Prostate gland (tissue), 2 donors: ENCODE measurements at regions not wholly inside any gene's neighbourhood (a gene's known extent, or its start where the extent isn't known, plus 50 kb on each side); places are given as distances from the start of the nearest gene placed in this dataset.

Experiments
- DNase-seq: peaks from one replicate; pipeline ENCODE4 v3.0.0-alpha.2; 2019; ENCODE audit warnings: low spot score
- H3K27ac ChIP-seq, 2 donors: fragments of 200-600 bp; sonication (generic); 2 replicates each; pipeline ENCODE4 v1.5.1; 2017 to 2019
- H3K27me3 ChIP-seq: fragments of 200-600 bp; sonication (generic); replicated peaks from 2 replicates; pipeline ENCODE4 v1.5.1; 2019; ENCODE audit not compliant: insufficient read depth
- H3K36me3 ChIP-seq, 2 donors: fragments of 200-600 bp; sonication (generic); 1 replicate in 1 of 2; 2 replicates in 1 of 2; pipeline versions ENCODE4 v1.5.1 to v1.8.1; 2017 to 2019
- H3K4me1 ChIP-seq: fragments of 200-600 bp; sonication (generic); replicated peaks from 2 replicates; pipeline ENCODE4 v1.5.1; 2019
- H3K4me3 ChIP-seq, 2 donors: fragments of 200-600 bp; sonication (generic); 2 replicates each; pipeline ENCODE4 v1.5.1; 2017 to 2019
- H3K9me3 ChIP-seq: fragments of 200-600 bp; sonication (generic); 2 replicates; pipeline ENCODE4 v1.5.1; 2017
- POLR2A ChIP-seq: fragments of 450-650 bp; IDR thresholded peaks from one replicate; pipeline ENCODE4 v1.6.1; 2016; ENCODE audit warnings: antibody characterized with exemption, mild to moderate bottlenecking
- POLR2AphosphoS5 ChIP-seq: sonication (generic); formaldehyde crosslinking; IDR thresholded peaks from one replicate; pipeline ENCODE4 v1.6.1; 2017; ENCODE audit warnings: antibody characterized with exemption
- WGBS: methylation state at CpG from one replicate; pipeline ENCODE4 v1.1.5; 2018; 5-methylcytosine and 5-hydroxymethylcytosine counted together
- intact Hi-C: fragments of 100-400 bp; cut with DNase I; formaldehyde crosslinking; loops from one replicate; pipeline ENCODE4 v1.14.2; 2022
- TF ChIP-seq, protein P1 (sequence below), 4 experiments: fragments of 200-600 bp in 2 of 4; fragments of 450-650 bp in 2 of 4; sonication (generic) in 2 of 4; IDR thresholded peaks; 1 replicate in 3 of 4; 2 replicates in 1 of 4; pipeline ENCODE4 v1.5.1; 2016 to 2019; ENCODE audit warnings: antibody characterized with exemption in 4 of 4, mild to moderate bottlenecking in 2 of 4, moderate library complexity in 2 of 4

DNA sequence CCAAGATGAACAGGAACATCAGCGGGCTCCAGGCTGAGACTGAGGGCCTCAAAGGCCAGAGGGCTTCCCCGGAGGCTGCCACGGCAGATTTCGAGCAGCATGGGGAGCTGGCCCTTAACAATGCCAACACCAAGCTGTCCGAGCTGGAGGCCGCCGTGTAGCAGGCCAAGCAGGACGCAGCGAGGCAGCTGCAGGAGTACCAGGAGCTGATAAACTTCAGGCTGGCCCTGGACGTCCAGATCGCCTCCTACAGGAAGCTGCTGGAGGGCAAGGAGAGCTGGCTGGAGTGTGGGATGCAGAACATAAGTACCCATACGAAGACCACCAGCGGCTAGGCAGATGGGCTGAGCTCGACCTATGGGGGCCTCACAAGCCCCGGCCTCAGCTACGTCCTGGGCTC lies 823.4 kb upstream of the NEGR1 start:
- no peaks in the 10 kb centered on the region for H3K4me1 ChIP-seq
- WGBS: 97% methylated on average over 16 of the region's 16 CpGs
- TF ChIP-seq, protein P1, sequence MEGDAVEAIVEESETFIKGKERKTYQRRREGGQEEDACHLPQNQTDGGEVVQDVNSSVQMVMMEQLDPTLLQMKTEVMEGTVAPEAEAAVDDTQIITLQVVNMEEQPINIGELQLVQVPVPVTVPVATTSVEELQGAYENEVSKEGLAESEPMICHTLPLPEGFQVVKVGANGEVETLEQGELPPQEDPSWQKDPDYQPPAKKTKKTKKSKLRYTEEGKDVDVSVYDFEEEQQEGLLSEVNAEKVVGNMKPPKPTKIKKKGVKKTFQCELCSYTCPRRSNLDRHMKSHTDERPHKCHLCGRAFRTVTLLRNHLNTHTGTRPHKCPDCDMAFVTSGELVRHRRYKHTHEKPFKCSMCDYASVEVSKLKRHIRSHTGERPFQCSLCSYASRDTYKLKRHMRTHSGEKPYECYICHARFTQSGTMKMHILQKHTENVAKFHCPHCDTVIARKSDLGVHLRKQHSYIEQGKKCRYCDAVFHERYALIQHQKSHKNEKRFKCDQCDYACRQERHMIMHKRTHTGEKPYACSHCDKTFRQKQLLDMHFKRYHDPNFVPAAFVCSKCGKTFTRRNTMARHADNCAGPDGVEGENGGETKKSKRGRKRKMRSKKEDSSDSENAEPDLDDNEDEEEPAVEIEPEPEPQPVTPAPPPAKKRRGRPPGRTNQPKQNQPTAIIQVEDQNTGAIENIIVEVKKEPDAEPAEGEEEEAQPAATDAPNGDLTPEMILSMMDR (IDR thresholded peaks at IDR 0.05): no peak
- TF ChIP-seq POLR2A: no peak
- no peak for TF ChIP-seq POLR2AphosphoS5

GRCh38 chr1:73104749-73105148 lies 822.4 kb upstream of the NEGR1 start:
- TF ChIP-seq, protein P1 (IDR thresholded peaks at IDR 0.05): no peak
- TF ChIP-seq POLR2A (no peak), POLR2AphosphoS5 (no peak)
- DNase-seq: no peak
- 99% methylated on average over 8 of the region's 8 CpGs for WGBS
- Histone ChIP-seq H3K4me1 (no peaks in the 10 kb centered on the region), H3K9me3 (no peaks in the 10 kb centered on the region), H3K27me3 (peaks cover 2% of the 10 kb centered on the region), H3K36me3 (no peaks in the 10 kb centered on the region), H3K4me3 (no peak overlapping the region), H3K27ac (no peak overlapping the region)
- intact Hi-C loops: no loop called here

More for the DNA sequence above, 823.4 kb upstream of the NEGR1 start:
- no peak for DNase-seq
- intact Hi-C loops: no loop called here
- no peak overlapping the region for H3K27ac ChIP-seq
- H3K36me3 ChIP-seq: no peaks in the 10 kb centered on the region
- no peak overlapping the region for H3K4me3 ChIP-seq
- H3K9me3 ChIP-seq: no peaks in the 10 kb centered on the region
- peaks cover 2% of the 10 kb centered on the region for H3K27me3 ChIP-seq

- TF ChIP-seq POLR2A (no peak), POLR2AphosphoS5 (no peak)
- TF ChIP-seq, protein P1 (IDR thresholded peaks at IDR 0.05): no peak
- intact Hi-C loops: no loop called here
- Histone ChIP-seq H3K36me3 (no peaks in the 10 kb centered on the region), H3K27me3 (peaks cover 2% of the 10 kb centered on the region), H3K9me3 (no peaks in the 10 kb centered on the region), H3K27ac (no peak overlapping the region), H3K4me3 (no peak overlapping the region), H3K4me1 (no peaks in the 10 kb centered on the region)
- 84% methylated on average over 4 of the region's 4 CpGs for WGBS
- no peak for DNase-seq
Measured at GRCh38 chr1:73100216-73100615, 817.9 kb upstream of the NEGR1 start.

GRCh38 chr1:73097917-73098316 lies 815.6 kb upstream of the NEGR1 start:
- TF ChIP-seq POLR2AphosphoS5: no peak
- DNase-seq: no peak
- H3K27ac ChIP-seq: no peak overlapping the region
- peaks cover 2% of the 10 kb centered on the region for H3K27me3 ChIP-seq
- intact Hi-C loops: no loop called here
- H3K36me3 ChIP-seq: no peaks in the 10 kb centered on the region
- H3K4me3 ChIP-seq: no peak overlapping the region
- no peaks in the 10 kb centered on the region for H3K9me3 ChIP-seq
- H3K4me1 ChIP-seq: no peaks in the 10 kb centered on the region

DNA sequence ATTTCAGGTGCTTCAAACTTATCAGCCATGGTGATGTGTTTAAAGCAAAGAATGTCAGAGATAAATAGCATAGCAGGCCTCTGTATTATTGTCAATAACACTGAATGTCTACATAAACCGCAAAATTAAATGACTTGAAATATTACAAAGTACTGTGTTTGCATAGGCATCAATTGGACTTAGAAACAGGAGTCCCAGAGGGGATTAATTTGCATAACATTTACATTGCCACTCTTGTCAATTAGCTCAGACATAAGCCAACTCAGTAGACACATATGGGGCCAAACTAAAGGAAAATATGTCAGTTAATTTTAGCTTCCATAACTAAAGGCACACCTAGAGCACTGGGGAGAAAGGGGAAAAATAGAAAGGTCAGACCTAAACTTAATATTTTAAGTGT lies 814.5 kb upstream of the NEGR1 start:
- Histone ChIP-seq H3K27me3 (peaks cover 2% of the 10 kb centered on the region), H3K27ac (no peak overlapping the region), H3K9me3 (no peaks in the 10 kb centered on the region), H3K4me3 (no peak overlapping the region), H3K4me1 (no peaks in the 10 kb centered on the region), H3K36me3 (no peaks in the 10 kb centered on the region)
- 74% methylated on average over 1 of the region's 1 CpG for WGBS
- TF ChIP-seq POLR2A: no peak
- TF ChIP-seq, protein P1 (IDR thresholded peaks at IDR 0.05): no peak
- TF ChIP-seq POLR2AphosphoS5: no peak
- intact Hi-C loops: no loop called here
- no peak for DNase-seq
